KMS-11 (cell line): ENCODE measurements at regions not wholly inside any gene's neighbourhood (a gene's known extent, or its start where the extent isn't known, plus 50 kb on each side); places are given as distances from the start of the nearest gene placed in this dataset.

ENCODE experiments used
- H2AFZ ChIP-seq: fragments of 200-600 bp; sonication (generic); 2 replicates; pipeline ENCODE4 v1.6.1; 2016; ENCODE audit warnings: antibody characterized with exemption, mixed run types, low read depth
- H3K27ac ChIP-seq: fragments of 200-600 bp; sonication (generic); 2 replicates; pipeline ENCODE4 v1.6.1; 2016; ENCODE audit warnings: mild to moderate bottlenecking, mixed run types
- H3K27me3 ChIP-seq: fragments of 200-600 bp; sonication (generic); 2 replicates; pipeline ENCODE4 v1.6.1; 2017; ENCODE audit warnings: mild to moderate bottlenecking, low read depth, mixed run types, moderate library complexity; ENCODE audit not compliant: insufficient read depth
- H3K36me3 ChIP-seq: fragments of 200-600 bp; sonication (generic); 2 replicates; pipeline ENCODE4 v1.6.1; 2017; ENCODE audit warnings: mild to moderate bottlenecking, mixed run types; ENCODE audit not compliant: insufficient read depth
- H3K4me1 ChIP-seq: fragments of 200-600 bp; sonication (generic); 2 replicates; pipeline ENCODE4 v1.6.1; 2016; ENCODE audit warnings: mild to moderate bottlenecking, low read depth, mixed run types; ENCODE audit not compliant: poor library complexity, severe bottlenecking
- H3K4me2 ChIP-seq: fragments of 200-600 bp; sonication (generic); 2 replicates; pipeline ENCODE4 v1.7.0; 2016; ENCODE audit warnings: mild to moderate bottlenecking, mixed run types
- H3K4me3 ChIP-seq: fragments of 200-600 bp; sonication (generic); IDR thresholded peaks from 2 replicates; pipeline ENCODE4 v1.6.1; 2017; ENCODE audit warnings: low read depth, low read length, mixed read lengths; ENCODE audit not compliant: insufficient read depth
- H3K79me2 ChIP-seq: fragments of 200-600 bp; sonication (generic); 2 replicates; pipeline ENCODE4 v1.6.1; 2016; ENCODE audit warnings: low read depth, mixed run types; ENCODE audit not compliant: insufficient read depth
- H3K9ac ChIP-seq: fragments of 200-600 bp; sonication (generic); 2 replicates; pipeline ENCODE4 v1.6.1; 2016; ENCODE audit warnings: mild to moderate bottlenecking, mixed run types
- H4K20me1 ChIP-seq: fragments of 200-600 bp; sonication (generic); 2 replicates; pipeline ENCODE4 v1.6.1; 2016; ENCODE audit warnings: mild to moderate bottlenecking, mixed run types; ENCODE audit not compliant: insufficient read depth
- TF ChIP-seq, protein P1 (sequence below): fragments of 200-600 bp; sonication (generic); conservative IDR thresholded peaks from 2 replicates; pipeline ENCODE4 v1.6.1; 2017; ENCODE audit warnings: low read depth, mild to moderate bottlenecking, antibody characterized with exemption, low read length, moderate library complexity, mixed read lengths

- Histone ChIP-seq H3K27ac (no peak overlapping the region), H3K4me3 (no peak overlapping the region), H3K4me1 (no peaks in the 10 kb centered on the region), H2AFZ (no peak overlapping the region), H3K27me3 (no peaks in the 10 kb centered on the region), H4K20me1 (no peaks in the 10 kb centered on the region), H3K79me2 (no peaks in the 10 kb centered on the region), H3K9ac (no peak overlapping the region), H3K4me2 (no peak overlapping the region), H3K36me3 (no peaks in the 10 kb centered on the region)
- TF ChIP-seq, protein P1, sequence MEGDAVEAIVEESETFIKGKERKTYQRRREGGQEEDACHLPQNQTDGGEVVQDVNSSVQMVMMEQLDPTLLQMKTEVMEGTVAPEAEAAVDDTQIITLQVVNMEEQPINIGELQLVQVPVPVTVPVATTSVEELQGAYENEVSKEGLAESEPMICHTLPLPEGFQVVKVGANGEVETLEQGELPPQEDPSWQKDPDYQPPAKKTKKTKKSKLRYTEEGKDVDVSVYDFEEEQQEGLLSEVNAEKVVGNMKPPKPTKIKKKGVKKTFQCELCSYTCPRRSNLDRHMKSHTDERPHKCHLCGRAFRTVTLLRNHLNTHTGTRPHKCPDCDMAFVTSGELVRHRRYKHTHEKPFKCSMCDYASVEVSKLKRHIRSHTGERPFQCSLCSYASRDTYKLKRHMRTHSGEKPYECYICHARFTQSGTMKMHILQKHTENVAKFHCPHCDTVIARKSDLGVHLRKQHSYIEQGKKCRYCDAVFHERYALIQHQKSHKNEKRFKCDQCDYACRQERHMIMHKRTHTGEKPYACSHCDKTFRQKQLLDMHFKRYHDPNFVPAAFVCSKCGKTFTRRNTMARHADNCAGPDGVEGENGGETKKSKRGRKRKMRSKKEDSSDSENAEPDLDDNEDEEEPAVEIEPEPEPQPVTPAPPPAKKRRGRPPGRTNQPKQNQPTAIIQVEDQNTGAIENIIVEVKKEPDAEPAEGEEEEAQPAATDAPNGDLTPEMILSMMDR = no peak
Observed at GRCh38 chr20:4601630-4602296, 84.5 kb upstream of the PRNP start.

DNA sequence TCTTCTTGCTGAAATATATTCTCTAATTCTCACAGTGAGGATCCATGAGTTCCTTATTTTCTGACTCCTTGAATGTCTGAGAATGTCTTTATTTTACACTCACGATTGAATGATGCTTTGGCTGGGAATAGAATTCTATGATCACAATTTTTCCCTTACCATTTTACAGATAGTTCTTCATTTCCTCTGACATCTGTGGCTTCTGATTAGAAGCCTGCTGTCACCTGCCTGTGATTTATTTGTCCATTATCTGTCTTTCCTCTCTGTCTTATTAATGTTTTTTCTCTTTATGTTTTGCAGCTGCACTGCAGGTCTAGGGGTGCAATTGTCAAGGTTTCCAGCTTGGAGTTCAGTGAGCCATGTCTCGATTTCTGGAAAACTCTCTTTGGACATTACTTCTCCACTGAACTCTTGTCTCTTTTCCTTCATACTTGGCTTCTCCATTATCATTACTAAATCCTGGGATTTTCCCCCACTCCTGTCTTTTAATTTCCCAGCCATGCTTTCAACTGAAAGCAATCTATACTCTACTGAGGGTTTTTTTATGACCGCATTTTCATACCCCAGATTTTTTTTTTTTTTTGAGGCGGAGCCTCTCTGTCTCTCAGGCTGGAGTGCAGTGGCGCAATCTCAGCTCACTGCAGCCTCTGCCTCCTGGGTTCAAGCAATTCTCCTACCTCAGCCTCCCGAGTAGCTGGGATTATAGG lies 85.8 kb upstream of the PRNP start:
- H3K27ac ChIP-seq = no peak overlapping the region
- H3K27me3 ChIP-seq = no peaks in the 10 kb centered on the region
- H2AFZ ChIP-seq = no peak overlapping the region
- TF ChIP-seq, protein P1 = no peak
- no peaks in the 10 kb centered on the region for H4K20me1 ChIP-seq
- H3K4me2 ChIP-seq = no peak overlapping the region
- no peak overlapping the region for H3K4me3 ChIP-seq
- no peaks in the 10 kb centered on the region for H3K36me3 ChIP-seq
- no peak overlapping the region for H3K9ac ChIP-seq
- no peaks in the 10 kb centered on the region for H3K79me2 ChIP-seq
- no peaks in the 10 kb centered on the region for H3K4me1 ChIP-seq

- no peaks in the 10 kb centered on the region for H3K4me1 ChIP-seq
- no peaks in the 10 kb centered on the region for H3K27me3 ChIP-seq
- no peaks in the 10 kb centered on the region for H3K36me3 ChIP-seq
- no peak overlapping the region for H3K9ac ChIP-seq
- no peak overlapping the region for H3K4me2 ChIP-seq
- TF ChIP-seq, protein P1 = no peak
- no peaks in the 10 kb centered on the region for H4K20me1 ChIP-seq
- H3K4me3 ChIP-seq = no peak overlapping the region
- no peak overlapping the region for H2AFZ ChIP-seq
- H3K79me2 ChIP-seq = no peaks in the 10 kb centered on the region
- H3K27ac ChIP-seq = no peak overlapping the region
Observed at GRCh38 chr20:4597215-4597614, 89.0 kb upstream of the PRNP start.

- no peak overlapping the region for H3K4me2 ChIP-seq
- no peak overlapping the region for H3K9ac ChIP-seq
- H3K27ac ChIP-seq = no peak overlapping the region
Observed at GRCh38 chr20:4593149-4593525, 93.1 kb upstream of the PRNP start.

More at GRCh38 chr20:4593149-4593525, 93.1 kb upstream of the PRNP start:
- no peak overlapping the region for H3K4me3 ChIP-seq
- no peaks in the 10 kb centered on the region for H3K36me3 ChIP-seq
- TF ChIP-seq, protein P1 = no peak
- no peaks in the 10 kb centered on the region for H3K79me2 ChIP-seq
- H2AFZ ChIP-seq = peak overlapping the region; percentile 81; the same call in 1 of the 2 replicates
- H4K20me1 ChIP-seq = no peaks in the 10 kb centered on the region
- H3K27me3 ChIP-seq = no peaks in the 10 kb centered on the region
- H3K4me1 ChIP-seq = no peaks in the 10 kb centered on the region
